RWPE2 (cell line): ENCODE measurements at regions not wholly inside any gene's neighbourhood (a gene's known extent, or its start where the extent isn't known, plus 50 kb on each side); places are given as distances from the start of the nearest gene placed in this dataset.

Experiments
- ATAC-seq: fragments of 200-7000 bp; cut with Tn5 transposase; 3 replicates; pipeline ENCODE4 v1.9.1; 2021; ENCODE audit warnings: low read depth
- DNase-seq: peaks from one replicate; pipeline ENCODE4 v3.0.0-alpha.2; 2020; ENCODE audit warnings: low spot score
- H3K27ac ChIP-seq: fragments of 450-650 bp; 2 replicates; pipeline ENCODE4 v1.5.1; 2017; ENCODE audit warnings: mild to moderate bottlenecking; ENCODE audit not compliant: poor library complexity, severe bottlenecking
- H3K27me3 ChIP-seq: fragments of 250-450 bp; sonication (Bioruptor Pico); 2 replicates; pipeline ENCODE4 v1.5.1; 2021; ENCODE audit warnings: mild to moderate bottlenecking, moderate library complexity; ENCODE audit not compliant: insufficient read depth, poor library complexity, severe bottlenecking
- H3K36me3 ChIP-seq: fragments of 250-450 bp; sonication (Bioruptor Pico); 2 replicates; pipeline ENCODE4 v1.5.1; 2020; ENCODE audit warnings: low read depth, mild to moderate bottlenecking, moderate library complexity
- H3K4me1 ChIP-seq: fragments of 250-450 bp; sonication (Bioruptor Pico); 2 replicates; pipeline ENCODE4 v1.5.1; 2021; ENCODE audit warnings: mild to moderate bottlenecking, moderate library complexity; ENCODE audit not compliant: insufficient read depth, poor library complexity, severe bottlenecking
- H3K4me3 ChIP-seq: fragments of 250-450 bp; sonication (Bioruptor Pico); 2 replicates; pipeline ENCODE4 v1.5.1; 2021; ENCODE audit warnings: mild to moderate bottlenecking, moderate library complexity; ENCODE audit not compliant: severe bottlenecking
- H3K9me3 ChIP-seq: fragments of 250-450 bp; sonication (Bioruptor Pico); 2 replicates; pipeline ENCODE4 v1.5.1; 2021; ENCODE audit warnings: mild to moderate bottlenecking, moderate library complexity; ENCODE audit not compliant: severe bottlenecking
- CTCF ChIP-seq: fragments of 450-650 bp; IDR thresholded peaks from one replicate; pipeline ENCODE4 v1.5.1; 2017; ENCODE audit warnings: mild to moderate bottlenecking, moderate library complexity; ENCODE audit not compliant: poor library complexity, severe bottlenecking

GRCh38 chr6:16876201-16876600 lies 114.9 kb upstream of the ATXN1 start:
- no peaks in the 10 kb centered on the region for H3K4me1 ChIP-seq
- ATAC-seq (no peak), DNase-seq (no peak)
- no peak overlapping the region for H3K27ac ChIP-seq
- TF ChIP-seq CTCF = no peak
- H3K27me3 ChIP-seq = no peaks in the 10 kb centered on the region
- H3K9me3 ChIP-seq = no peaks in the 10 kb centered on the region
- H3K4me3 ChIP-seq = no peak overlapping the region
- no peaks in the 10 kb centered on the region for H3K36me3 ChIP-seq

- no peaks in the 10 kb centered on the region for H3K36me3 ChIP-seq
- ATAC-seq (no peak), DNase-seq (no peak)
These were observed 112.4 kb upstream of the ATXN1 start for GRCh38 chr6:16873698-16874097.

GRCh38 chr6:16872543-16873235 lies 111.4 kb upstream of the ATXN1 start:
- no peak overlapping the region for H3K27ac ChIP-seq
- ATAC-seq = no peak
- H3K36me3 ChIP-seq = no peaks in the 10 kb centered on the region

More at GRCh38 chr6:16873698-16874097, 112.4 kb upstream of the ATXN1 start:
- no peaks in the 10 kb centered on the region for H3K9me3 ChIP-seq
- H3K4me3 ChIP-seq = no peak overlapping the region
- no peak for TF ChIP-seq CTCF
- H3K27ac ChIP-seq = no peak overlapping the region
- no peaks in the 10 kb centered on the region for H3K27me3 ChIP-seq
- no peaks in the 10 kb centered on the region for H3K4me1 ChIP-seq

GRCh38 chr6:16871047-16871446 lies 109.8 kb upstream of the ATXN1 start:
- no peak overlapping the region for H3K27ac ChIP-seq
- TF ChIP-seq CTCF = no peak
- no peaks in the 10 kb centered on the region for H3K9me3 ChIP-seq
- H3K4me1 ChIP-seq = no peaks in the 10 kb centered on the region
- no peaks in the 10 kb centered on the region for H3K27me3 ChIP-seq
- no peak overlapping the region for H3K4me3 ChIP-seq
- ATAC-seq (no peak), DNase-seq (no peak)
- H3K36me3 ChIP-seq = no peaks in the 10 kb centered on the region

More at GRCh38 chr6:16872543-16873235, 111.4 kb upstream of the ATXN1 start:
- TF ChIP-seq CTCF = no peak
- Histone ChIP-seq H3K27me3 (no peaks in the 10 kb centered on the region), H3K4me1 (no peaks in the 10 kb centered on the region), H3K4me3 (no peak overlapping the region), H3K9me3 (no peaks in the 10 kb centered on the region)
- no peak for DNase-seq

GRCh38 chr6:16868968-16869367 lies 107.7 kb upstream of the ATXN1 start:
- H3K4me3 ChIP-seq = no peak overlapping the region
- H3K27ac ChIP-seq = no peak overlapping the region
- no peaks in the 10 kb centered on the region for H3K4me1 ChIP-seq
- TF ChIP-seq CTCF = no peak
- no peak for ATAC-seq
- no peaks in the 10 kb centered on the region for H3K9me3 ChIP-seq
- no peak for DNase-seq
- no peaks in the 10 kb centered on the region for H3K27me3 ChIP-seq
- no peaks in the 10 kb centered on the region for H3K36me3 ChIP-seq
